ENCODE measurements at regions not wholly inside any gene's neighbourhood (a gene's known extent, or its start where the extent isn't known, plus 50 kb on each side); places are given as distances from the start of the nearest gene placed in this dataset.
"Not testable (repeated sequence)": the region's sequence is repeated elsewhere in the genome, so short reads cannot be mapped to it uniquely, and the experiment has no call there.

DNA sequence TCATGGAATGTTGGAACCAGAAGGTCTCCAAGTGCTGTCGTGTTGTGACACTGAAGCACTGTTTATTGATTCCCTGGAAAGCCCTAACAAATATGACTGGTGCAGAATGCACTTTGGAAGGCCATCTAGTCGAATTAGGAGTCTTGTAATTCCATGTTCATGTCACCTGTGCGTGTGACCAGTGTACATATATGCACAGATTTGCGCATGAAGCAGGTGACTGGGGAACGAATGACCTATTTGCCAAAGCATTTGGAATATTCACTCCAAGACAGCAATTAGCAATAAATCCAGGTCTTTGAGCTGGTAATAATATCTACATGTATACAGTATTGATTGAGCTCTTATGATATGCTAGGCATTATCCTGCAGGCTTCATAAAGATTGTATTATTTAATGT, 177.5 kb upstream of the PFN2 start:
- DNase-seq: no peak

DNA sequence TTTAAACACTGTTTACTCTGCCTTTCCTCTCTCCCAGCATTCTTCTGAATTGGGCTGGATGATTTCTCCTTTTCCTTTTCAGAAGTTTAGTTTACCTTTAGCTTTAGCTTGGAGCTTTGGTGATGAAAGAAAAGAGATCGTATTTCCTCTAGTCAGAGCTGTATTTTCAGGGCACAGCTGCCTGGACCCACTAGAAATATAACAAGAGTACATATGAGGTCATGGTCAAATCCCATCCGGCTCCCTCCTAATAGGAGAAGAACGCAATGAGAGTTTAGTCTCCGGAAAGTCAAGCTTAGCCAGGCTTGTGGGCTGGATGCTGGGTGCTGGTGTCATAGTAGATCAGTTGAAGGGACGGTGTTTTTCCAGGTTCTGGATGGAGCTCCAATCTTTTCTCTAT, 177.1 kb upstream of the PFN2 start:
- no peak for DNase-seq

DNA sequence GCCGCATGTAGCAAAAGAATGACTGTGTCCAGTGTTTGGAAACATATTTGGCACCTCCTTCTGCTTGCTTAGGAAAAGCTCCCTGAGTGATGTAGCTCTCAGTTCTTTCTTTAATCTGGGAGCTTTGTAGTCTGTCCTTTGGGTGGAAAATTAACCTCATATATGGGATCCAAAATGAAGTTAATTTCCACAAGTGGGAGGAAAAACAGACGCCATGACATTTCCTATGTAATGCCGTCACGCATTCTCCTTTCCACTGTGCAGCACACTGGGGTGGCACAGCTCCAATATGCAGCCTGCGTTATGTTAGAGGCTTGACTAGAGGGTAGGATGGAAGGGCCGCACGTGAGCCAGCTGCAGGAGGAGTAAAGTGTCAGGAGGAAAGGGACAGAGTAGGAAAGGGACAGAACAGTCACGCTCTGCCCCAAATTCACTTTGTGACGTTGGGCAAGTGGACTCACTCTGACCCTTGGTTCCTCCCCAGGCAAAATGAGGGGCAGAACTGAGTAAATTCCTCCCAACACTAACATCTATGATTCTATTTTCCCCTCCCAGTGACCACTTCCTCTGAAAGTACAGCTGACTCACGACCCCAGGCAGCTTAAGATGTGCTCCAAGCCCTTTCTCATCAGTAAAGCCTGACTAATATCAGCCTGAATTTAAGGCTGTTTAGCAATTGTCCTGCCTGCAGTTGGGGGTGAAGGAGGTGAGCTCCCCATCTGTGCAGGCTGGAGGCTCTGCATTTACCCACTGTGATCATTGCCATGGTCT, 176.5 kb upstream of the PFN2 start:
- no peak for DNase-seq

DNA sequence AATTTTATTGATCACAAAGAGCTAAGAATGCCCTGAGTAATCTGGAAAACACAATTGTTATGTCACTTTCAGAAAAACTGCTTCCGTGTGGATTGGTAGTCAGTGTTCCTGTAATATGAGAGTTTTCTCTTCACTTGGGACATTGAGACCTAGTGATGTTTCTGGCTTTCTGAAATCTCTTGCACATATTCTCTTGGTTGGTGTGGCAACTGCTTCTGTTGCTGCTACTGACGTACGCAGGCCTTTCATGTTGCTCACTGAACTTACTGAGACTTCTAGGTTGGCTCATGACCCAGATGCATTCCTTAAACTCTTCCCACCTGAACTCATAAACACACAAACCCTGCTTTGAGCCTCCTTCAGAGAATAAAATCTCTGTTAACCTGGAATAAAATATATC, 175.0 kb upstream of the PFN2 start:
- DNase-seq: no peak

DNA sequence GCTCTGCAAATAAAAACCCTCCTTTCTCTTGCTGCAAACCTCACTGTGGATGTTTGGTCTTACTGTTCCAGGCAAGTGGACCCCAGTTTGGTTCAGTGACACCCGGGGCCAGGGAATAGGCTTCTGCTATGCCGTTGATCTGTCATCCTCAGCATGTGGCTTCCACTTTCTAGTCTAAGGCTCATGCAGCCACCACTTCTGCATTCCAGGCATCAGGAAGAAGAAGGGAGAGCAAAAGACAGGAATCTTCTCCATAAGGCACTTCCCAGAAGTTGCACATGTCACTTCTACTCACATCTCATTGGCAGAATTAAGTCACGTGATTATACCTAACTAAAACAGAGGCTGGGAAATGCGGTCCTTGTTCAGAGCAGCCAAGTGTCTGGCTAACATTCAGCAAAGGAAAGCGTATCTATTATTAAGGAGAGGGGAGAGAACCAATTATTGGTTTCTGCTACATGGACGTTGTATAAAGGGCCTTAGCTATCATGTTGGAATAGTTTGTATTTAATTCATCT, 173.6 kb upstream of the PFN2 start:
- DNase-seq: no peak

DNA sequence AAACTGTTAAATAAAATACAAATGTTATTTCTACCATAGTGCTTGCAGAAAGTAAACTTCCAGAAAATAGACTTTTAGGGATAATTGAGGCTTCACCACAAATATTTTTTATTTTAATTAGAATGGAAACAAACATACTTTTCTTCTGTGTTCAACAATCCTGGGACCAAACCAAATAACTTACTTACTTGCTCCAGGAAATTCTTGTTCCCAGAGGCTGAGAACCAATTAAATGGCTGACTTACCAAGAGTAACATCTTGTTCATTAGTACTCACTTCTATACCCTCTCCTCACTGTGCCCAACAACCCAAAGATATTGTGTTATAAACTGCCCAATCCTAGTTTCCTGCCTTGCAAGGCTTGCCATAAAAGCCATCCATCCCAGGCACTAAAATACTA, 172.2 kb upstream of the PFN2 start:
- no peak for DNase-seq

DNA sequence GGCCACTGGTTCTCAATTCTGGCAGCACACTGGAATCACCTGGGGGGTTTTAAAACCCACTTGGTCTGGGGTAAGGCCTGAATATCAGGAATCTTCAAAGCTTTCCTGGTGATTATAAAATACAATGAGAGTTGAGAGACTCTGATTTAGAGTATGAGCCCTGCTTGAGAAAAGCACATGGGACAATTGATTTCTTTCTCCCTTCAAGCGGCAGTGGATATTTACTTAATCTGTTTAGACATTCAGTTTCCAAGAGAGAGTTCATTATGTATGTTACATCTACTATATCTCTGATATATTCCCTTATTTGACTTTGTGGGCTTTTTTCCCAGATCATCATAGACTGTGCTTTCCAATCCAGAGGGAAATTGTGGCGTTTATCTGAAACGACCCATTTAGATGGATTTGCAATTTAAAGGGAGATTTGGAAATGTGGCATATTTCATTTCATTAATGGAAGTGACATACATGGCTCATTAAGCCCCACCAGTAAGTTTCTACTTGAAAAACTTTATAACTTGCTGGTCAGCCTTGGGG, 171.2 kb upstream of the PFN2 start:
- no peak for DNase-seq

DNA sequence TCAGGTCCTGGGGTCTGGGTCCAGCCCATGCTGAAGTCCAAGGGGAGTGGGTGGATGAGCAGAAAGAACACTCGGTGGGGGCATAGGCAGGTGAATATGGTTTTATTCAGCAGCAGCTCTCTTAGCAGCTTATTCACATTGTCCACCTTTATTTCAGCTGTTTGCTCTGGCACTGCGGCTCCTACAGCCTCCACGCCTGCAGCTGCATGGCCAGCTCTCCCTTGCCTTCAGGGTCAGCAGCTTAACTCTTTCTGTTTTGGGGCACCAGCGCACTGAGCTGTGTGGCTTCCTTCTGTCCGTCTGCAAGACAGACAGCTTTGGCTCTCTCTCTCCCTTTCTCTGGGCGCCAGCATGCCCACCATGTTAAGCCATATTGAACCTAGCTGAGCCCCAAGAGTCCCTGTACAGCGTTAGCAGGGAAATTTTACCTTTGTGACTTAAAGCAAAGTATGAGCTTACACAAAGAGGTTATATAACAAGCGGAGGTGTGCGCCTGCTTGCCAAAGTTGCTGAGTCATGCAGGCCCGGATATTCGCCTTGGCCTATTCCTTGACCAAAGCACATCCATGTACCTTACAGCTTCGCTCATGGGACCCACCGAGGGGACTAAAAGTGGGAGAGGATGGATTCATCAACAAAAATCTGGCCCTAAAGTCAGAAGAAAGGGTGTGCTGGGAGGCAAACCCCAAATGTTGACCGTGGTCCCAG, 170.1 kb upstream of the PFN2 start:
- DNase-seq: no peak

DNA sequence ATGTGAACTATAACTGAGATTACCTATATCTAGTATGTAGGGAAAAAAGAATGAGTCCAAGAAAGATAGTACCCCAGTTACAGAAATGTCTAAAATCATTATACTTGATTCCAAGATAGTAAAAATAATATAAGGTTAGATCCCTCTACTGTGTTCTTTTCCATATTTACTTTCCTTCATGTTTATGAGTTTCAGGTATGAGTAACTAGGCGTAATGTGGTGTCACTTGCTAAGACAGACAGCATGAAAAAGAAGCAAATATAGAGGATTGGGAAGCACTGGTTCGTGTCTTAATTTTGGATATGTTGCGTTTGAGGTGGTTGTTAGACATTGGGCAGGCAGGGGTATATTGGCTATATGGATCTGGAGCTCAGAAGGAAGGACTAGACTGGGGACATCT, 168.1 kb upstream of the PFN2 start:
- no peak for DNase-seq

DNA sequence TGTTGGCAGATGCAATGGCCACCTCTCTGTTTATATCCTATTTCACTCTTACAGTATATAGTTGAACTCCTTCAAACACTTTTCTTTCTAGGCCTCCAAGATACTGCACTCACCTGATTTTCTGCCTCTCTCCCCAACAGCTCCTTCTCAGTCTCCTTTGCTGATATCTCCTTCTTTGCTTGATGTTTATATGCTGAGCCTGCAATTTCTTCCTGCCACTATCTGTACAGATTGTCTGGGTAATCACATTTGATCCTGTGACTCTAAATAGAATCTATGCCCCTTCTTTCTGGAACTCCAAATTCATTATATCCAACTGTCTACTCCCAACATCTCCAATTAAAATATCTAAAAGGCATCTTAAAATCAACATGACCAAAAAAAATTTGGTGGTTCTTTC, 165.5 kb upstream of the PFN2 start:
- DNase-seq: no peak

DNA sequence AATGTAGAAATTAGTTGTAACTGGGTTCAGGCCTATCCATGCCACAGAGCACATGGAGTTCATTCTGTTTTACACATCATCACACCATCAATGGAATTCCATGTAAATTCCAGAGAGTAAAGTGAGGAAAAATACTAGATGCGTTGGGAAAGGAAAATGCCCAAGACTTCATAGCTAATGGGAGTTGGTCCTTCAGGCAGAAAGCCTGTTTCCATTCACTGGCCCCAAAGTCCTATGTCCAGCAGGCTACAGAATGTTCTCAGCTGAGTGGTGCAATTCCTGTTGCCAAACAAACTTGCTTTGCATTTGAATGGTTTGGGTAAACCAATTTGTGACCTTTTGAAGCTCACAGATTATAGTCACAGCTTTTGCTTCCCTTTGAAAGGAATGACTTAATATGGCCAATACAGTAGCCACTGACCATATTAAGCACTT, 164.6 kb upstream of the PFN2 start:
- no peak for DNase-seq

DNA sequence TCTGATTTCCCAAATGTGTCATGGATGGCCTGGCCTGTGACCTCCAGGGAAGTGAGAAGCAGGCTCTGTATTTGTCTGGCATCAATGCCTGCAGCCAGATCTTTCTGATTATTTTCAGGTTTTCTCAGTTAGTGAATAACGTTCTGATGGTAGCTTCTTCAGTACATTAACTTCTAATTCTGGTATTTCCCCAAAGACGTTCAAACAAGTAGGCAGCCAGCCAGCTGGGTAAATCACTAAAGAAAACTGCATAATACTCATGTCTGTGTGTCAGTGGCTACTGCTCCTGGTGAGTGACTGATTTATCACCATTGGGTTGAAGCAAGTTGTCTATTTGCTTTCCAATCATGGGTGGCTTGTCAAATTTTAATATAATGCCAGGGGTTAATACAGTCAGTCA, 162.6 kb upstream of the PFN2 start:
- DNase-seq: no peak

DNA sequence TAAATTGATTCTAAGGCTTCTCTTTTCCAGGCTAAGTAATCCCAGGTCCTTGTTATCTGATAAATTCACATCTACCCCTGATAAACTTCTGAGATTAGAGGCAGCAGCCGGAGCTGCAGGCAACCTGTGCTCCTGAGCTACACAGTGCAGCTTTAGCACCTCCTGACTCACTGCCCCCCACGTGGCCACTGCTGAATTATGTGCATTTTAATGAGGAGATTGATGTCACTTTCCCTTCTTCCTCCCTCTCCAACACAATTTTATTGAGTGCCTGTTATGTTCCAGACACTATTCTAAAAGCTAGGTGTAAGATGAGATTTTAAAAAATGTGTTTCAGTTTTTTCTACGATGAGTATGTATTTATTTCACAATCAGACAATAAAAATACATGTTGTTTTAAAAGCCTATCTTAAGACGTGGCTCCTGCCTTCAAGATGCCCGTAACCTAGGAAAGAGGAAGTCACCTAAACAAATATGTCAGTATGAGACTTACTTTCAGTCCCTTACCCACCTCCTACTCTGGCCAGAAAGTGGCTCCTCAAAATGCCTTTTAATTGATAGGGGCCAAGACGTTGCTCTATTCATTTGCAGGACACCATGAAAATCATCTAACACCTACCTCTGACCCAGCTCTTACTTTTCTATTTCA, 161.5 kb upstream of the PFN2 start:
- no peak for DNase-seq

DNA sequence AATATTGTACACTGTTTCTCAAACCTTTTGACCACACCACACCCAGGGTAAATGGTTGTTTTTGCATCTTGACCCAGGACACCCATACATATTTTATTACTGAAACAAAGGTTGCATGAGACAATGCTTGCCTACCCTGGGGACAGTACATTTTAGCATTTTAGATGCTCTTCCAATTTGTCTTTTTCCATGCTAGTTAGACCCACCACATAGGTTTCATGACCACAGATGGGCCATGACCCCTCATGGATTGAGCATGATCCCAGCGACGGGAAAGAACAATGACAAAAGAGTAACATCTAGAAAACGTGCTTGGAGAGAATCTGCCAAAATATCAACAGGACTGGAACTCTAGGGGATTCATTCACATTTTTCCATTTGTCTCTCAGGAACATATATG, 161.0 kb upstream of the PFN2 start:
- no peak for DNase-seq

DNA sequence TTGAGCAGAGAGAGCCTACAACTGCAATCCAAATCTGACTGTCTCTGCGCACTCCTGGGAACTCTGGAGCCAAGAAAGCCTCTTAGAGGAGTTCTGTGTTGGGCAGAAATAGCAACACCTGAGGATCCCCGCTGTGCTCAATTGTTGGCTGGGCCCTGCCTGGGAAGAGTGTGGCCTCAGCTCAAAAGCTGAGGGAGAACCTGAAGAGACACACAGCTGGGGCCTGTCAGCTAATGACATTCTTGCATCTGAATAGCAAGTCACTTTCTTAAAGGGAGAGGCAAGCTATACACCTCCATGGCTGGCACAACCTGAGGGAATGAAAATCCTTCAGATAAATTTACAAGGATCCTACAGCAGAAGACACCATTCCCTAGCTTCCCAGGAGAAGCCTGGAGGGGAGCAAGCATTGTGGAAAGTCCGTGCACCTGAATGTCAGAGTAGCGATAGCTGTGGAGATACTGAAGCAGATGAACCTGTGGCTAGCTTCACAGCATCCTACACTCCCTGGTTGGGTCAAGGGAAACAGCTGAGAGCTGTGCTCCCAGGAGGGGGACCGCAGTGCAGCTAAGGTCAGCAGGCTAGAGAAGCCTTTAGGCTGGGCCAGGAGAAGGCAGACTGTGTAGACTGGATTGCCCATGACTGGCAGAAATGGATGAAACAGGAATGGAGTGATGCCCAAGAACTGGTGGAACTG, 159.9 kb upstream of the PFN2 start:
- DNase-seq: no peak

DNA sequence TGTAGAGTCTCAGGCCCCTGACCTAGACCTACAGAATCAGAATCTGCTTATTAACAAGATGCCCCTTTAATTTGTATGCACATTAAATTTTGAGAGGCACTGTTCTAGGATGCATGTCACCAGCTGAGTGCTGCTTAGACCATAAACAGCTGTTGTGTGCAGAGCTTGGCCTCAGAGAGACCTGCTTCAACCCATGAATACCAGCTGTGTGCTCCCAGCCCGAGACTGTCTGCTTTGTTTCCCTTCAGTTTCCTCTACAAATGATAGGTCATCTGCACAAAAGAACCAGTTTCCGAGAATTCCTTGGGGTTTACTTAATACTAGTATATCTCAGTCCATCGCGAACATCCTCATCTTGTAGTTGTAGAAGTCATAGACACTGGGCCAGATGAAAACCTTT, 158.5 kb upstream of the PFN2 start:
- DNase-seq: no peak

DNA sequence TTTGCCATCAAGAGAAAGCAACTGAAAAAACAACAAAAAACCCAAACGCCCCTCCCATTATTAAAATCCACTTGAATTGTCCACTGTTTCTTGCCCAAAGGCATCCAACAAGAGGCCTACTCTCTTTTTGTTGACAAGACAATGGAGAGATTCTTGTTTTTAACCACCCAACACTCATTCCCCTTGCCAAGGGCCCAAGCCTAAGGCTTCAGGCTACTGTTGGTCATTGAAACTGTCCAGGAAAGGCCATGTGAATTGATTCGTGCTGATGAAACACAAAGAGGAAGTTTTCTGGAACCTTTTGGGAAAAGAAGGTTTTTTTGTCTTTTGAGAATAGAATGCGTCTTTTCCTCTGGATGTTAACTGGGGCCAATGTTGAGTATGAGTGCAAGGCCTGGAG, 157.4 kb upstream of the PFN2 start:
- DNase-seq: no peak

DNA sequence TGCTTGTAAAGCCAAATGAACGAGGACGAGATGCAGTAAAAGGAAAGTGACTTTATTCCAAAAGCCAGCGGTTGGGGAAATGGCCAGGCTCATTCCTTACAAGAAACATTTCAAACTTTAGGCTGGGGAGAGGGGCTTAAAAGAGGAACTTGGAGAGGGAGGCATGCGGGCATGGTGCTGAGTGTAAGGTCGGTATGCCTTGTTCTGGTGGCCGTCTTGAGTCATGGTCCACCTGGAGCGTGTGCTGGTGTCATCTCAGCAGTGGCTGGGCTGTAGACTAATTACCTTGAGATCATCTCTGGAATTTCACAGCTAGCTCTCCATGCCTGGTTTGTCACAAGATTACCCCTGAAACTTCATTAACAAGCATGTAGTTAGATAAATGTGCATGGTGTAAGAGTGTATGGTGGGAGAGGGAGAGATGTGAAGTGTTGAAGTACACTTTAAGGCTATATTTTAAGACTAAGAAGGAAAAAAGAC, 156.4 kb upstream of the PFN2 start:
- DNase-seq: no peak

DNA sequence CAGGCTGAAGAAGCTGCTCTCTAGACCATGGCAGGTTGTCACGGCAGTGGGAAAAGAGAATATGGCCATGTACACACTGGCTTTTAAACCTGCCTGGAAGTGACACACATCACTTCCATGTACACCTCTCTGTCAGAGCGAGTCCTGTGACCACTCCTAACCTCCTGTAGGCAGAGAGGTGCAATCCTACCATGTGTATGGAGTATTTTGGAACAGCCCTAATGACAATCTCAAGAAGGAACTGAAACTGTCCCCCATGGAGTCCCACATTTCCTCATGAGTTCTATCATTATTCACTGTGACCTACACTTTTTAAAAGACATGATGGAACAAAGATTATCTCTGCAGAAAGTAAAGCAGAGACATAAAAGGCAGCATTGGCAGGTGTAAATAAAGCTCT, 153.4 kb upstream of the PFN2 start:
- DNase-seq: no peak

DNA sequence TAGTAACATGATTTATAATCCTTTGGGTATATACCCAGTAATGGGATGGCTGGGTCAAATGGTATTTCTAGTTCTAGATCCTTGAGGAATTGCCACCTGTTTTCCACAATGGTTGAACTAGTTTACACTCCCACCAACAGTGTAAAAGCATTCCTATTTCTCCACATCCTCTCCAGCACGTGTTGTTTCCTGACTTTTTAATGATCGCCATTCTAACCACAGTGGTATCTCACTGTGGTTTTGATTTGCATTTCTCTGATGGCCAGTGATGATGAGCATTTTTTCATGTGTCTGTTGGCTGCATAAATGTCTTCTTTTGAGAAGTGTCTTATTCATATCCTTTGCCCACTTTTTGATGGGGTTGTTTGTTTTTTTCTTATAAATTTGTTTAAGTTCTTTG, 152.6 kb upstream of the PFN2 start:
- DNase-seq: not testable (repeated sequence)

DNA sequence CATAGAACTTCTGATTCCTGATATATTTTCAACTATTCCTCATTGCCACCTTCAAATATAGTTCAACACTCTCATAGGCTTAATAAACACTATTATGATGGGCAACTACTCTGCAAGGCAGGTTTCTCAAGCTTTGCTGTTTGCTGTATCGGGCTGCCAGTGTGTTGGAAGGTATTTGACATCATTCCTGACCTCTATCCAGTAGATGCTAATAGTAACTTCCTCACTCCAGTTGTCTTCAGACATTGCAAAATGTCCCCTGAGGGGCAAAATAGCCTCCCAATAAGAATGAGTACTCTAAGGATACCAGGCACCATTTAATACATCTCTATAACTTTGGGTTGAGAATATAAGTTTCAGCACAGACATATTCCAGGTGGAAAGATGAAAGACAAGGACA, 147.5 kb upstream of the PFN2 start:
- no peak for DNase-seq

DNA sequence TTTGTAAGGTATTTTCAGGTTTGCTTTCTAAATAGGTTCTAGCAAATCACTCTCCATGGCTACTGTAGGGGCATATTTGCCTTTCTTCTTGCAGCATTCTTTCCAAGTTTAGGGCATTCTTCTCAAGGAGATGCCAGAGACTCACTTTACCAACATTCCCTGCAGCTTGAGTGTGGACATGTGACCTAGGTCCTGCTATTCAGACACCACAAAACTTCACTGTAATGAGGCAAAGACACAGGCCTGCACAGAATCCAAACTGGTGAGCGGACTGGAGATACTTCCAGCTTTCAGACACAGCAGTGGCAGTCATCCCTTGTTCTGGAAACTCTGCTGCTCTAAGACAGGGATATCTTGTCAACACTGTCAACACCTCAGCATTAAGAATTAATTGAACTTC, 146.4 kb upstream of the PFN2 start:
- DNase-seq: no peak

DNA sequence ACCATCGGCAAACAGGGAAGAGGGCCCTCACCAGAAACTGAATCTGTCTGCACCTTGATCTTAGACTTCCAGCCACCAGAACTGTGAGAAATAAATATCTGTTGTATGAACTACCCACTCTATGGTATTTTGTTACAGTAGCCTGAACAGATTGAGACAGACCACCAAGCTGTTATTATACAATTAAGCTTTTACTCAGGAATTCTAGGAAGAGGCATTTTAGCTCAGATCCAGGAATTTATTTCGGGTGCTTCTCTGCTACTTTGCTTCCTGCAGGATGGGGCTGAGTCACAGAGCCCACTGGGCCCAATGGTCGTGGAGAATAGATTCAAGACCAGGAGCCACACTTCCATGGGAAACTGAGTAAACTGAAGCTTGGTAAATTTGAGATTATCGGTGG, 145.5 kb upstream of the PFN2 start:
- DNase-seq: no peak
